ENCODE measurements at regions not wholly inside any gene's neighbourhood (a gene's known extent, or its start where the extent isn't known, plus 50 kb on each side); places are given as distances from the start of the nearest gene placed in this dataset.
"Not testable (repeated sequence)": the region's sequence is repeated elsewhere in the genome, so short reads cannot be mapped to it uniquely, and the experiment has no call there.

- Histone ChIP-seq H3K27ac (ENCODE audit: low read depth, low read length) (no peak overlapping the region), H3K9ac (ENCODE audit: low read length) (no peak overlapping the region), H3K4me1 (ENCODE audit: control insufficient read depth, insufficient read depth, low read length) (no peaks in the 10 kb centered on the region), H3K4me3 (ENCODE audit: low read length) (no peak overlapping the region), H3K36me3 (ENCODE audit: control insufficient read depth, insufficient read depth, low read length) (no peaks in the 10 kb centered on the region), H3K27me3 (ENCODE audit: control insufficient read depth, insufficient read depth, low read length) (no peaks in the 10 kb centered on the region)
Observed at GRCh38 chr12:111240374-111240773, 128.5 kb downstream of the PHETA1 start.

GRCh38 chr12:111239235-111239634 is 129.7 kb downstream of the PHETA1 start:
- H3K27me3 ChIP-seq (ENCODE audit: control insufficient read depth, insufficient read depth, low read length): no peaks in the 10 kb centered on the region
- no peak overlapping the region for H3K4me3 ChIP-seq (ENCODE audit: low read length)
- H3K36me3 ChIP-seq (ENCODE audit: control insufficient read depth, insufficient read depth, low read length): no peaks in the 10 kb centered on the region
- no peak overlapping the region for H3K9ac ChIP-seq (ENCODE audit: low read length)
- H3K27ac ChIP-seq (ENCODE audit: low read depth, low read length): no peak overlapping the region
- H3K4me1 ChIP-seq (ENCODE audit: control insufficient read depth, insufficient read depth, low read length): no peaks in the 10 kb centered on the region

GRCh38 chr12:111238075-111238734 is 130.7 kb downstream of the PHETA1 start:
- Histone ChIP-seq H3K27ac (ENCODE audit: low read depth, low read length) (no peak overlapping the region), H3K4me3 (ENCODE audit: low read length) (no peak overlapping the region), H3K4me1 (ENCODE audit: control insufficient read depth, insufficient read depth, low read length) (no peaks in the 10 kb centered on the region), H3K27me3 (ENCODE audit: control insufficient read depth, insufficient read depth, low read length) (no peaks in the 10 kb centered on the region), H3K36me3 (ENCODE audit: control insufficient read depth, insufficient read depth, low read length) (no peaks in the 10 kb centered on the region), H3K9ac (ENCODE audit: low read length) (no peak overlapping the region)

- H3K4me3 ChIP-seq (ENCODE audit: low read length); H3K36me3 ChIP-seq (ENCODE audit: control insufficient read depth, insufficient read depth, low read length); H3K9ac ChIP-seq (ENCODE audit: low read length); H3K27ac ChIP-seq (ENCODE audit: low read depth, low read length); H3K27me3 ChIP-seq (ENCODE audit: control insufficient read depth, insufficient read depth, low read length); H3K4me1 ChIP-seq (ENCODE audit: control insufficient read depth, insufficient read depth, low read length): not testable (repeated sequence)
Observed at GRCh38 chr12:111234491-111234890, 134.4 kb downstream of the PHETA1 start.

GRCh38 chr12:111233786-111234185 is 135.1 kb downstream of the PHETA1 start:
- H3K27me3 ChIP-seq (ENCODE audit: control insufficient read depth, insufficient read depth, low read length): no peaks in the 10 kb centered on the region

GRCh38 chr12:111230649-111231048 is 138.2 kb downstream of the PHETA1 start:
- Histone ChIP-seq H3K4me3 (ENCODE audit: low read length) (no peak overlapping the region), H3K36me3 (ENCODE audit: control insufficient read depth, insufficient read depth, low read length) (no peaks in the 10 kb centered on the region), H3K27ac (ENCODE audit: low read depth, low read length) (no peak overlapping the region), H3K27me3 (ENCODE audit: control insufficient read depth, insufficient read depth, low read length) (no peaks in the 10 kb centered on the region), H3K9ac (ENCODE audit: low read length) (no peak overlapping the region), H3K4me1 (ENCODE audit: control insufficient read depth, insufficient read depth, low read length) (no peaks in the 10 kb centered on the region)

More at GRCh38 chr12:111233786-111234185, 135.1 kb downstream of the PHETA1 start:
- no peaks in the 10 kb centered on the region for H3K36me3 ChIP-seq (ENCODE audit: control insufficient read depth, insufficient read depth, low read length)
- no peaks in the 10 kb centered on the region for H3K4me1 ChIP-seq (ENCODE audit: control insufficient read depth, insufficient read depth, low read length)
- no peak overlapping the region for H3K4me3 ChIP-seq (ENCODE audit: low read length)
- H3K9ac ChIP-seq (ENCODE audit: low read length): no peak overlapping the region
- H3K27ac ChIP-seq (ENCODE audit: low read depth, low read length): no peak overlapping the region

- Histone ChIP-seq H3K4me3 (ENCODE audit: low read length) (no peak overlapping the region), H3K27me3 (ENCODE audit: control insufficient read depth, insufficient read depth, low read length) (no peaks in the 10 kb centered on the region), H3K36me3 (ENCODE audit: control insufficient read depth, insufficient read depth, low read length) (no peaks in the 10 kb centered on the region), H3K27ac (ENCODE audit: low read depth, low read length) (no peak overlapping the region), H3K4me1 (ENCODE audit: control insufficient read depth, insufficient read depth, low read length) (no peaks in the 10 kb centered on the region), H3K9ac (ENCODE audit: low read length) (no peak overlapping the region)
Observed at GRCh38 chr12:111228916-111229666, 139.8 kb downstream of the PHETA1 start.

GRCh38 chr12:111227476-111228420 is 141.1 kb downstream of the PHETA1 start:
- Histone ChIP-seq H3K9ac (ENCODE audit: low read length) (no peak overlapping the region), H3K36me3 (ENCODE audit: control insufficient read depth, insufficient read depth, low read length) (no peaks in the 10 kb centered on the region), H3K27me3 (ENCODE audit: control insufficient read depth, insufficient read depth, low read length) (no peaks in the 10 kb centered on the region), H3K4me3 (ENCODE audit: low read length) (no peak overlapping the region), H3K4me1 (ENCODE audit: control insufficient read depth, insufficient read depth, low read length) (no peaks in the 10 kb centered on the region), H3K27ac (ENCODE audit: low read depth, low read length) (no peak overlapping the region)

GRCh38 chr12:111226680-111227079 is 142.2 kb downstream of the PHETA1 start:
- no peaks in the 10 kb centered on the region for H3K27me3 ChIP-seq (ENCODE audit: control insufficient read depth, insufficient read depth, low read length)
- no peaks in the 10 kb centered on the region for H3K36me3 ChIP-seq (ENCODE audit: control insufficient read depth, insufficient read depth, low read length)
- H3K27ac ChIP-seq (ENCODE audit: low read depth, low read length): no peak overlapping the region
- H3K9ac ChIP-seq (ENCODE audit: low read length): no peak overlapping the region
- H3K4me3 ChIP-seq (ENCODE audit: low read length): no peak overlapping the region
- no peaks in the 10 kb centered on the region for H3K4me1 ChIP-seq (ENCODE audit: control insufficient read depth, insufficient read depth, low read length)

GRCh38 chr12:111225307-111225706 is 143.6 kb downstream of the PHETA1 start:
- no peak overlapping the region for H3K27ac ChIP-seq (ENCODE audit: low read depth, low read length)
- no peak overlapping the region for H3K4me3 ChIP-seq (ENCODE audit: low read length)
- no peak overlapping the region for H3K9ac ChIP-seq (ENCODE audit: low read length)
- H3K27me3 ChIP-seq (ENCODE audit: control insufficient read depth, insufficient read depth, low read length): no peaks in the 10 kb centered on the region
- H3K4me1 ChIP-seq (ENCODE audit: control insufficient read depth, insufficient read depth, low read length): no peaks in the 10 kb centered on the region
- H3K36me3 ChIP-seq (ENCODE audit: control insufficient read depth, insufficient read depth, low read length): no peaks in the 10 kb centered on the region

GRCh38 chr12:111224186-111225066 is 144.5 kb downstream of the PHETA1 start:
- H3K4me3 ChIP-seq (ENCODE audit: low read length): no peak overlapping the region
- H3K9ac ChIP-seq (ENCODE audit: low read length): no peak overlapping the region

More at GRCh38 chr12:111224186-111225066, 144.5 kb downstream of the PHETA1 start:
- Histone ChIP-seq H3K27me3 (ENCODE audit: control insufficient read depth, insufficient read depth, low read length) (no peaks in the 10 kb centered on the region), H3K4me1 (ENCODE audit: control insufficient read depth, insufficient read depth, low read length) (no peaks in the 10 kb centered on the region), H3K27ac (ENCODE audit: low read depth, low read length) (no peak overlapping the region), H3K36me3 (ENCODE audit: control insufficient read depth, insufficient read depth, low read length) (no peaks in the 10 kb centered on the region)

Data from rectal smooth muscle tissue (tissue), 1 donor.